ENCODE measurements at regions not wholly inside any gene's neighbourhood (a gene's known extent, or its start where the extent isn't known, plus 50 kb on each side); places are given as distances from the start of the nearest gene placed in this dataset.

DNA sequence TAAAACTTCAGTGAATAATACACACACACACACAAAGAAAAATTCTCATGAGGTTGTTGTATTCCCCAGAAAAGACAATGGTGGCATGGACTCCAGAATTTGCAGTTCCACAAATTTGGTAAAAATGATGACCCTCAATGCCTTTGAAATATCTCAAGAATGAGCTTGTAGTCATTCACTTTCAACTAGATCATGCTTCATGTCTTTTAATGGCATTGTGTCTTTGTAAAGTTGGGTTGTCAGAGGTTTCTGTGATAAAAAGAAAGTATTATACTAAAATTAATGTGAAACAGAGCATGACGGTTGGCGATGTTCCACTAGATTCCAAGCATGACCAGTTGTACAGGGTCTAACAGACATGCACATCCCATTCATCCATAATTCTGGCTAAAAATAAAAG is 685.0 kb upstream of the FRG1 start:
- TF ChIP-seq, protein P1, sequence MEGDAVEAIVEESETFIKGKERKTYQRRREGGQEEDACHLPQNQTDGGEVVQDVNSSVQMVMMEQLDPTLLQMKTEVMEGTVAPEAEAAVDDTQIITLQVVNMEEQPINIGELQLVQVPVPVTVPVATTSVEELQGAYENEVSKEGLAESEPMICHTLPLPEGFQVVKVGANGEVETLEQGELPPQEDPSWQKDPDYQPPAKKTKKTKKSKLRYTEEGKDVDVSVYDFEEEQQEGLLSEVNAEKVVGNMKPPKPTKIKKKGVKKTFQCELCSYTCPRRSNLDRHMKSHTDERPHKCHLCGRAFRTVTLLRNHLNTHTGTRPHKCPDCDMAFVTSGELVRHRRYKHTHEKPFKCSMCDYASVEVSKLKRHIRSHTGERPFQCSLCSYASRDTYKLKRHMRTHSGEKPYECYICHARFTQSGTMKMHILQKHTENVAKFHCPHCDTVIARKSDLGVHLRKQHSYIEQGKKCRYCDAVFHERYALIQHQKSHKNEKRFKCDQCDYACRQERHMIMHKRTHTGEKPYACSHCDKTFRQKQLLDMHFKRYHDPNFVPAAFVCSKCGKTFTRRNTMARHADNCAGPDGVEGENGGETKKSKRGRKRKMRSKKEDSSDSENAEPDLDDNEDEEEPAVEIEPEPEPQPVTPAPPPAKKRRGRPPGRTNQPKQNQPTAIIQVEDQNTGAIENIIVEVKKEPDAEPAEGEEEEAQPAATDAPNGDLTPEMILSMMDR (IDR thresholded peaks at IDR 0.05): no peak
- no peak for TF ChIP-seq POLR2A (IDR thresholded peaks at IDR 0.05)
